Activated CD4-positive, alpha-beta T cell treated with anti-CD3 and anti-CD28 coated beads, Interleukin-2, Interleukin-6, amounts not matched to agents 100 ng/mL and 50 ng/mL, durations not matched to agents 16 hours and 8 hours (primary cell): ENCODE measurements at regions not wholly inside any gene's neighbourhood (a gene's known extent, or its start where the extent isn't known, plus 50 kb on each side); places are given as distances from the start of the nearest gene placed in this dataset.

Experiments used
- DNase-seq: peaks from one replicate; pipeline ENCODE4 v3.0.0-alpha.2; 2020

DNA sequence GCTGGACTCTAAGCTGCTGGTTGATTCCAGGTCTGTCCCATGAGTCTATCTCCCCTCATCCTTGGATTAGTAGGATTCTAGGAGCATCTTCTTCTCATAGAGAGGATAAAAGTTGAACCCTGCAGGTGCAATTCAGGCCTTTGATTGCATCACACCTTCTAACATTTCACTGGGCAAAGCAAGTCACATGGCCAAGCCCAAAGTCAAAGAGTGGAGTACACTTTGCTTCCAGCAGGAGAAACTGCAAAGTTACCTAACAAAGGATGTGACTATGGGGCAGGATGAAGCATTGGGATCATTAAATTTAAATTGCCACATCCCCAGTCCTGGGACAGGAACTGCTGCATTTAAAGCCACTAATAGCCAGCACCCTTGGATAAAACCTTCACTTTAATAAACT, 51.0 kb upstream of the EGFLAM start:
- no peak for DNase-seq

DNA sequence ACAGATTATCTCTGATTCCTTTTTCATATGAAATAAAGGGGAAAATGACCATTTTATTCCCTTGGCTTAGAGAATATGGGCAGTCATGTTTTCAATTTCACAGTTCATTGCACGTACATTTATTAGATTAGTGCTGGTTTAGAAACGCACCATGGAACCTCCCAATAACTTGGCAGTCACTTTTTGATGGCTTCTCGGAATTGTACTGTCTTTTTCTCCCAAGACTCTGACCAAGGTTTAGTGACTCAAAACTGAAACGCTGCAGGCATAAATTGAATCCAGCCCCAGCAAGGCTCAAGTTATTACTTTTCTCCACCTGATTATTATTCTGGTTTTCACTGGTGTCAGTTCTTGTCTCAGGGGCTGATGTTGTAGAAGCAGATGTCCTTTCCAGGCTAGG, 55.6 kb upstream of the EGFLAM start:
- DNase-seq: no peak

DNA sequence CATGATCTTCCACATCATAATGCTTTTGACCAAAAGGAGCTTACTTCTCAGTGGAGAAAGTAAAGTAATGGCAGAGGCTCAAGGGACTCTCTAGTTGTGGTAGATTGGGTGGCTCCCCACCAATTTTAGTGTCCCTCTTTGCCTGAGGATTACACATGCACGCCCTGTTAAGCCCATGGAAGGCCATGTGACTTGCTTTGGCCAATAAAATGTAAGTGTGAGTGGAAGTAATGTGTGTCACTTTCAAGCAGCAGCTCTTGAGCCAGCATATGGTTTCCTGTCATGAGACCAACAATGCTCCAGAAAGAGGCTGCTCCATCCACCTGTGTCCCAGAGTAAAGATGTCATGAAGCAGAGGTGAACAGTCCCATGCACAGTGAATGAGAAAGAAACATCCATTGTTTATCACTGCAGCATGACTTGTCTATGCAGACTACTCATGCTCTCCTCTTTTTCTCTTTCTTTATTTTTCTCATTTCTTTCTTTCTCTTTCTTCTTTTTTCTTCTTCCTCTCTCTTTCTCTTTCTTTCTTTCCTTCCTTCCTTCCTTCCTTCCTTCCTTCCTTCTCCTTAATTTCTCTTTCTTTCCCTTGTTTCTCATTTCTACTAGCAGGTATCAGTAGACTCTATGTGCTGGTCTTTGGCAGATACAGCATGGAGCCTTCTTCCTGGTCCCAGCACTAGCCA, 57.3 kb upstream of the EGFLAM start:
- no peak for DNase-seq

DNA sequence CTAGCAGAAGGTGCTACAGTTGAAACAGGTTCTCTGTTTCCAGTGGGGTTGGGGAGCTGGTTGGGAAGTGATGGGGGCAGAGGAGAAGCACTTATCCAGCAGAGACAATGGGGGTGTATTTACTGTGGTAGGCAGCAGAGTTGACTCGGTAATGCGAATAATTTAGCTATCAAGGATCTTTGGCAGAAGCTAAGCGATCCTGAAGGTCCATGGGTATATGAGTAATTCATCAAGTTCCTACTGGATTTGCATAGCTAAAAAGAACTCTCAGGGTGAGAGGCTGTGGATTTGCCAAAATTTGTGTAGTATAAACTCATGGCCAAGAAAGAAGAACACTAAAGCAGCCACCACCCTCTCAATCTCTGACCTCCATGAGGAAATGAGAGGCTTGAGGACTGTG, 61.2 kb upstream of the EGFLAM start:
- DNase-seq: no peak

DNA sequence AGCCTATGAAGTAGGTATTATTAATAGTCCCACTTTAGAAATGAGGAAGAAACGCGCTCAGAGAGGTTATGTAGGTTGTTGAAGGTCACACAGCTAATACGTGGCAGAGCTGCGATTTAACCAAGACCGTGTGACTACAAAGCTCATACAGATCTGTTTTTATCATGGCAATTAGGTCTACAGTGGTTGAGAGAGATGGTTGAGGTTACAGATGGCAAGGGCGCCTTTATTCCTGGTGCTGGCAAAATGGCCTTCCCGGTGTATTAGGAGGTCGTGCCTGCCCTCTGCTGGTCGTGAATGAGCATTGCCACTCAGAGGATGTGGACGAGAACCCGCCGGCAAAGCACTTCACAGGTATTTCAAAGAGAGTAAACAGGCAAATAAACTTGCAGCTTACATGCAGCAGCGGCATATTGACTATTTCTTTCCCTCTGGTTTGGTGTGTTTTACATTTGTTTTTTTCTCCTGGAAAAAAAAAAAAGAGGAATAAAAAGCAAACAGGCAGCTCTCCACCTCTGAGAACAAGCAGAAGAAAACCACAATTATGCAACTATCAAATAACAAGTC, 65.3 kb upstream of the EGFLAM start:
- peak; percentile 73 for DNase-seq

DNA sequence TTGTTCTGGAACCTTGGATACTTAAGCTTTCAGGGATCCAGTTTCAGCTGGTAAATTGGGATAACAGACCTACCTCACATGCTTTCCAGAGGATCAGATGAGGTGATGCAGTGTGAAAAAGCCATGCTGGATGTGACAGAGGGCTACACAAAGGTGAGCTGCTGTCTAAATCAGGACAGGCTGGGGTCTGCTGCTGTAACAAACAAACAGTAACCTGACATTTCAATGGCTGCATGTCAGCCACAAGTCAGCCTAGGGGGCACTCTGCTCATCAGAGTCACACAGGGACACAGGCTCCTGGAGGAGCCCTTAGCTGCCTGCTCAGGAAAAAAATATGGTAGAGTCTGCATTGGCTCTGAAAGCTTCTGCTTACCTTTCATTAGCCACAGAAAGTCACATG, 66.7 kb upstream of the EGFLAM start:
- no peak for DNase-seq

DNA sequence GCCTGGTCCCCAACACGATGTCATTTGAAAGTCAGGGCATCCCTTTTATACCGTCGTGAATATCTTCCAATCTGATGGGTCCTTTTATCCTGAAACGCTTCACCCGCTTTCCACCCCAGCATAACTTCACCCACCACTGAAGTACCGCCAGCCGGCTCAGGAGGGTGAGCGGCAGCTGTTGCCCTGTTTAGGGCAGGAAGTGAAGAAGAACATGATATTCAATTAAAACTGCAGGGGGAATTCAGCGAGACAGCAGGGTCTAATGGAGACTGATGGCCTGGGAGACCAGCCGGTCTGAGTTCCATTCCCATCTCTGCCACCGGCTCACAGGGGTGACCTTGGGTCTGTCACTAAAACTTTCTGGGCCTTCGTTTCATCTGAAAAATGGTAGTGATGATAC, 68.2 kb upstream of the EGFLAM start:
- DNase-seq: no peak

DNA sequence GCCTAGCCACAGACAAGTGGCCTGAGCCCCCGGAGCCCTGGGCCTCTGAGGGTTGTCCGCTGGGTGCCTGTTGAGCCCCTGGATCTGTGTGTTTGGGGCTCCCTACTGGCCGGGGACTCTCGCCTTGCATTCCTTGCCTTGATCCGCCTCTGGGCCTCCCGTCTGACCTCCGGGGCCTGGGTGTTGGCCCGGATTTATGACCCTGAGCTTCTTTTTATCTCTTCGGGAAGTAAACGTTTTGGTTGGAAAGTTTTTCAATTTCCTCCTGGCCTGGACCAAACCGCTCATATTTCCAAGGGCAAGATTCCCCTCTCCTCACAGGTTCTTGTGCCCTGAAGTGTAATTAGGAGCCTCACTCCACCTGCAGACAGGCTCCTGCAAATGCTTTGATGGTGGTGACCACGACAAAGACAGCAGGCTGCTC, 69.3 kb upstream of the EGFLAM start:
- no peak for DNase-seq

DNA sequence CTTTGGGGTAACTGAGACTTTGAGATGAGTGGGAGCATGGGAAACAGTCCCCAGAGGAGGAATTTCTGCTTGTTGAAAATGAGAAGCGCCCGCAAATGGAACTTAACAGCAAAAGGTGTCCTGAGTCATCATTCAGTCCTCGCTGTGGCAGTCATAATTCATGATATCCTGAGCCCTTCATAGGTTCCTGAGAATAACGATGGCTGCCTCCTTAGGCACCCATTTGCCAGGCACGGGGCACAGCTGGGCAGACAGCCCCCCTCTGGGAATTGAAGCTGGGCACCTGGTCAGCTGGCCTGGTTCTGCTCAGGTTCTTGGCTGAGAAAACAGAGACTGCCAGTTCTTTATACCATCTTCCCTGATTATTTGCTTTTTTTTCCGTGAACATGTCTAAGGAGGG, 69.8 kb upstream of the EGFLAM start:
- no peak for DNase-seq

DNA sequence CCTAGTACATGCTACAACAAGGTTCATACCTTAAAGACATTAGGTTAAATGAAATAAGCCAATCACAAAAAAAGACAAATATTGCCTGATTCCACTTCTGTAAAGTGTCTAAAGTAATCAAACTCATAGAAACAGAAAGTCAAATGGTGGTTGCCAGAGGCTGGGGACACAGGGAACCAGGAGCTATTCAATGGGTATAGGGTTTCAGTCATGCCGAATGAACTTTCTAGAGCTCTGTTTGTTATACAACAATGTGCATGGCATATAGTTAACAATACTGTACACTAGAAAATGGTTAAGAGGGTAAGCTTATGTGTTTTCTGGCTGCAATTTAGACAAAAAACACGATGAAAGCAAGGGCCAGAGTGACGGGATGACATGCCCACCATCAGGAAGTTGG, 70.8 kb upstream of the EGFLAM start:
- no peak for DNase-seq

DNA sequence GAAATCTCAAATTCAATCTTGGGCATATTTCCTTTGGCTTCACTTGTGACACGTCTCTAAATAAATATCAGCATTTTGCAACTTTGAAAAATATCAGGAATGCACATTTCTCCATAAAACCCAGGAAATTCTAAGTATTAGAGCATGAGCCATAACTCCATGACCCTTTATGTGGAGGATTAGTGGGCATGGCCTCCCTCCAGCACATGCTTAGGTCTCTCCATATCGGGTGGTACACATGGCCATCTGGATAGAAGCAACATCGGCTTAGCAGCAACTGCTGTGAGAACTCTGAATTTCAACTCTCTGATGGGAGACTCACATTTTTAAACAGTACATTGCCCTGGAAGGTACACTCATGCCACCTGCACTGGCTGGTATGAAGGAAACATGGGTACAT, 73.7 kb upstream of the EGFLAM start:
- DNase-seq: no peak

DNA sequence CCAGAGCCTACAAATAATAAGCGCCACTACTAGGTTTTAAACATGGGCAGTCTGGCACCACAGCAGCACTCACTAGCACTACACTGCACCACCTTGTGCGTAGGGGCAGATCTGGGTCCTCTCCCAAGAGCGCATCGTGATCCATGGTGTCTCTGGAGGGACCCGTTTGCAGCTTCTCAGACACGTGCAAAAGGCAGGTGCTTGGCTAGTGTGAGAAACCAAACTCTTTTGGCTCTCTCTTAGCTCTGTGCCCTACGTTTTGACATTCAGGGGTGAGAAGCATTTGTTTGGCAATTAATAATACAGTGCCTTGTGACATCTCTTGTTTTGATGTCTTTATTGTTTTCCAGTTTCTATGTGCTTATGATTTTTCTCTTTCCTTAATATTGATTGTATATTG, 75.4 kb upstream of the EGFLAM start:
- no peak for DNase-seq

DNA sequence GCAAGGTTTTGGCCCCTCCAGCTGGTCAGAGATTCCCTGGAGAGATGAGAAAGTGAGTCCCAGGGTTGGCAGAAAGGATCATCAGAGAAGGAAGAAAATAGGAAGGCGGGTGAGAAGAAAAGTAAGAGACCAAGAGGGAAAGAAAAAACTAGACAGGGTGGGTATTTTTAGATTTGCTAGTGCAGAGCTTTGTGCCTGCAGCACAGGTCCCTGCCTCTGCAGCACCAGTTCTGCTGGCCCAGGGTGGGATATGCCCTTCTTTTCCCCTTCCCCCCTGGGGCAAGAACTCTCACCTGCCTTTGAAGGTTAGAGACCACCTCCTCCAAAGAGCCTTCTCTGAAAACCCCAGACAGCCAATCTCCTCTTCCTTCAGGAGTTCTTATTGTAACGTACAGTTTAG, 90.3 kb upstream of the EGFLAM start:
- no peak for DNase-seq

DNA sequence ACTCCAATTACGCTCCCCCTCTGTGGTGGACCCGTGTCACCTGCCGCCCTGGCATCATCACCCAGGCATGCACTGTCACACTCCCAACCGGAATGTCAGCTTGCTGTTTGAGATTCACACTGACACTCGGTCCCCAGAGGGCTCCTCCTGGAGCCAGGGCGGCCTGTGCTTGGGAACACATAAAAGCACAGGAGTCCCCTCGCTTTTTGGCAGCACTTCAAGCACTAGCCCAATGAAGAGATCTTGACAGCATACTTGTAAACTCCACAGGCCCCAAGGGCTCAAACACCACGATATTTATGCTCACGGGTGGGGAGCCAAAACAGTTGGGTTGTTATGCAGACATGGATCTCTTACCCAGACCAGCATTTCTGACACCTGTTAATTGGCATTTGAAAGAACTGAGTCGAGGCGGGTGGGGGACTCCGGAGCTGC, 90.8 kb upstream of the EGFLAM start:
- DNase-seq: no peak

DNA sequence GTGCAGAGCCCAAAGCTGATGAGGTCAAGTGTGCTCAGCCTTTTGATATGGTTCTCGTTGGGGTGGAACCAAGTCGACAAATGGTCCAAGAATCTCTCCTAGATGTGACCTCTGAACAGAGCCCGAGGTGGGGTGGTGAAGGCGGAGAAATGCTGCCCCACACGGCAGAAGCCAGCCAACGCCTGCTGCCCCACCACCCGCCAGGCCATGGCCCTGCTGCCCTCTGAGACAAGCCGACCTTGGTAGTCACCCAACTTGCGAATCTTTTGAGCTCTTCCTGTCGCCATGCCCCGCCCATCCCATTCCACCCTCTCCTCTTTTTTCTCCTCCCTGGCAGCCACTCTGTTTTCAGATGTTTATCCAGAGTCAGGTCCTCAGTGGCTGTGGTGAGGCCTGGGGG, 91.5 kb upstream of the EGFLAM start:
- DNase-seq: no peak

DNA sequence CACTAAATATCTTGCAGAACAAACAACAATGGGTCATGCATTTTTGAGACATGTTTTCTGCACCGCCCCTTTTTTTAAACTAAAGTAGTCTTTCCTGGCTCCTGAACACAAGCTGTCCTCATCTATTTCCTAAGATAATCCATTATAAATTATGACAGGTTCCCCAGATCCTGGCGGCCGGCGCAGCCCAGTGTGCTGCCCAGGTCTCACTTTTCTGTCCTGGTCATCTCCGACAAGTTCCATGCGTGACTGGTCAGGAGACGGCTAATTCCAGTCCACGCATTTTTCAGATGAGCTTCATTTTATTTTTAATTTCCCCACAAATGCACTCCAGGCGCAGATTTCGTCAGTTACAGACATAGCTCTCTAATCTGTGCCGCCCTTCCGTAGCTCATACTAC, 92.9 kb upstream of the EGFLAM start:
- DNase-seq: no peak

DNA sequence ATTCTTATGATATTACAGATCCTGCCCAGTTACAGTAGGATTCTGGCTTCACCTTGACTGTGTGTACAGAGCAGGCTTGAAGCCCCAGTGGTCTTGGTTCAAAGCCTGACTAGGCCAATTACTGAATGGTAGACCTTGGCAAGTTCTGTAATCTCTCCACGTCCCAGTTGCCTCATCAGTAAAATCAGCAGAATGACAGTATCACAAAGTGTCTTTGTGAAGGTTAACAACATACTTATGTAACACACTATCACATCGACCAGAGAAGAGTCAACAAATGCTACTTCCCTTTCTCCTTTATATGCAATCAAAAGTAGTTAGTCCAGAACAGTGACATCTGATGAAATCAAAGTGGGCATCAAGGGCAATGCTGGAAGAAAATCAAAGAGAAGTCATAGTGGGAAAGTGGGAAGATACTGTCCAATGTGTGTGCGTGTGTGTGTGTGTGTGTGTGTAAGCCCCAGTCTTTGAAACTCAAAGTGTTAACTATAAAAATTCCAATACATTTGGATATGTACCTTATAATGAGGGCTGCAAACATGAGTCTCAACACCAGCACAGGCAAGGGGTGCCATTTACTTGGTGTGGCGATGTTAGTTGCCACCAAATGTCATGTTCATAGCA, 93.5 kb upstream of the EGFLAM start:
- no peak for DNase-seq

DNA sequence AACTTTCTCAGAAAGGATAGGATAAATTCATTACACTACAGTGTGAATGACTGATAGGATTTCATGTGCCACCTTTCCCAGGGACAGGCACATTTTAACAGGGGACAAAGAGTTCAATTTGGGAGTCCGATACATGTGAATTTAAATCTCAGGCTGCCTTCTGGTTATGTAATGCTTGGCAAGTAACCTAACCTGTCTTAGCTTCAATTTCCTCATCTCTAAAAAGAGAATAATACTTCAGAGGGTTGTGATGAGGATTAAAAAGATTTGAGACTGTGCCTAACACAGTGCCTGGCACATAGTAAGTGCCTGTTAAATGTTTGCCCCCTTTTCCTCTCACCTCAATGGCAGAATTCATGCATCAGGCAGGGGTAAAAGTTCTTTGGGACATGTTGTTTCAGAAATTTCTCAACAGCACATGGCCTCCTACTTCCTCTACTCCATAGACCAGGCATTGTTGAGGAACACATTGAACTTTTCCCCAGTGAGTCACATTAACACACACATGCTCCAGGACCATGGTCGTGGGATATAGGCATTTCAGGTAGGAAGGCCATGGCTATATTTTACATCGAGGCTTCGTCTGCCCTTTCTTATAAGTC, 94.6 kb upstream of the EGFLAM start:
- DNase-seq: no peak

DNA sequence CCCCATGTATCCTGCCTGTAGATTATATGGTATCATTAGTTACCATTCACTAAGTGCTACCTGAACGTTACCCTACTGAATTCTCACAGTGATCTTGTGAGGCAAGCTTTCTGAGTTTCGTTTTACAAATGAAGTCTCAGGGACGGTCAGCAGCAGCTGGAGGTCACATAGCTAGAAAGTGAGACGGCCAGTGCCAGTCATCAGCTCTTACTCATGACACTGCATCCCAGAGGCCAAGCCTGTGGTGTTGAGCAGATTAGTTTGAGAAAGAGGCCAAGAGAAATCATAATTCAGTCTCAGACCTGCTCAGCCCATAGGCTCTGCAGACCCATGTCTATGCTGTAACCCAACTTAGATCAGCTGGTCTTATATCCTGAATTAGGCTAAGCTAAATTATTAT, 95.7 kb upstream of the EGFLAM start:
- DNase-seq: no peak

DNA sequence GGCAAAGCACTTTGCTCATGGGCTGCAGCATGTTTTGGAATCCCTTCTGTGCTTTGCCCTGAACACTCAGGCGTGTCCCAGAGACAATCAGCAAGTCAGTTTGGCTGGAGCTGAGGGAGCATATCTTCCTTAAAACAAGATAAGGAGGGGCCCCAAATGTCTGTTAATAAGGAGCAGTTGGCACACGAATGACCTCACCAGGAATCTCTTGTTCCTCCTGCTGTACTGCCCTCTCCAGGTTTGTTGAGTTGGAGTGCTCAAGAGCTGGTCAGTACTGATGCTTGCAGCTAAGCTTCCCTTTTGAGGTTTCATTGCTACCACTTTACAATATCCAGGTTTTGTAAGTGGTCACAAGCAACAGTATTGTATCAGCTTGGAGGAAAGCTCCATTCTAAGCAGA, 101.3 kb upstream of the EGFLAM start:
- no peak for DNase-seq

DNA sequence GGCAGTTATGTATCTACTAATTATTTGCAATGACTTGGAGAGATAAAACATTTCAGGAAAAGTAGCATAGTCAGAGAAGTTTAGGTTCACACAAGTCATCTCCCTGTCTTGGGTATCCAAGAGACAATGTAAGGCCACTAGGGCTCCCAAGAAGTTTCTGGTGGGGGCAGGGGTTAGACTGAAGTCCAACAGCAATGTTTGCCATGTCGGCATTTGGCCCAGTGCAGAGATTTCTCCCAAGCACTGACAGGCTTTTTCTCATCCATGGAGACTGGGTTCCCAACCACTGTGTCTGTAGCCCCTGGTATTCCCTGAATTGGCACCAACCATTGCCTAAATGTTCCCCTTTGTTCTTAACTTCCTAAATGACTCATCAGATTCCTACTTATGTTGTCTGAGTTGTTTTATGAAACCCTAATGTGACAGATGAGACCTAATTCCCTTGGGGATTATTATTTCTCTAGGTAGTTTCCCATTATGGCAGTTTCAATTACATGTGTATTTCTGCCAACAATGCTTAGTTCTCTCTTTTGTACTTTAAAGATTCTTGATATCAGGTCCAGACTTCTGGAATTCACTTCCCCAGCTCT, 103.6 kb upstream of the EGFLAM start:
- no peak for DNase-seq

DNA sequence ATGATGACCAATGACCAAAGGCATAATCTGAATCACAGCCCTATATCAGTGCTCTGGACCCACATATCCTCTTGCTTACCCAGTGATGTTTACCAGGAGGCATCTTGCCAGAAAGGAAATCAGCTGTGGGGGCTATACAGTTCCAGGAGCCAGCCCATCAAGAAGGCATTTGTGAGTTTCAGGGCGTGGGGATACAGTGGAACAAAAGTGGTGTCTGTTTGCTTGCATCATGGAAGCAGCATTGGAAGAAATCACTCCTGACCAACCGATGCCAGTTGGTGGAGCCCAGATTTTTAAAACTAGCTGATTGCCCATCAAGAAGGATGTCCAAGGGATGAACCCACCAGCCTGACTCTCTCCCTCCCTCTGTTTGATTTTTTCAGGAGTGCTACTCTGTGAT, 106.5 kb upstream of the EGFLAM start:
- no peak for DNase-seq

DNA sequence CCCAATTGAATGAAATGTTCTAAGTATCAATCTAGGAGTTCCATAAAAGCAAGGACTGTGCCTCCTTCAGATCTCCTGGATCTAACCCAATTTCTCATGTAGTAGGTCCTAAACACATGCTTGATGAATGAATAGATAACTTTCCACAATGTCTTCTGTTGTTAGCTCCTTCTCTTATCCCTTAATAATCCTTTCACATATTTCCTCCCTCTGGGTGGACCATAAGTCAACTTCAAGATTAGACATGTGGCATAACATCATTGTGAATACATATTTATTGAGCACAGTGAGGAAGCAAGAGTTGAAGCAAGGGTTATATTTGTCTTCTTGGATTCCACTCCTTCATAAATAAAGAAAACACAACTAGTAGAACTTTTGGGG, 108.6 kb upstream of the EGFLAM start:
- DNase-seq: no peak

DNA sequence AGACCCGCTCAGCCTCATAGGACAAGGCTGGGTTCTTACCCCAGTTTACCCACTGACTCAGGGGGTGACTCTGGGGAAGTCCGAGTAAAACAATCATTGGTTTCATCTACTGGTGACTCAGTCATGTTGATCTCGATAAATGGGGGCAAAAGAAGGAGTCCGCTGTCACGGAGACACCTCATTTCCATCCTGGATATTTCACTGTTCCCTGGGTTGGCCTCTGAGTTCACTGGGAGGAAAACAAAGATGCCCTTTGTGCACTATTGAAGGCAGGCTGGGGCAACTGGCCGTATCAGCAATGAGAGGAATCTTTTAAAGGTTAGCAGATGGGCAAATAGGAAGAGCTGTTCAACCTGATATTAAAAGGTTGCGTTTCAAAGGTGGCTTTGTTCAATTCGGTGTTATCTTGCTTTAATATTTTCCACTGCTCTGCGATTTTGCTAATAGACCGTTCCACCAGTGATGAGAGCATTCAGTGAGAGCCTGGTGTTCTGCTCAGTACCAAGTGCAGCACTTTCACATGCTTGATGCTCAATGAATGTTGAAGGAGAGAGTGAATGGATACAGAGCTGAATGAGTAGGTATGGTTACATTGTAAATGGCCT, 110.2 kb upstream of the EGFLAM start:
- DNase-seq: no peak
